GM23338 (cell line): ENCODE measurements at regions not wholly inside any gene's neighbourhood (a gene's known extent, or its start where the extent isn't known, plus 50 kb on each side); places are given as distances from the start of the nearest gene placed in this dataset.

ENCODE experiments used
- POLR2AphosphoS5 ChIP-seq: IDR thresholded peaks from 2 replicates; pipeline ENCODE4 v1.6.1; 2016; ENCODE audit warnings: antibody characterized with exemption, low read depth
- STAT1 ChIP-seq: IDR thresholded peaks from one replicate; pipeline ENCODE4 v1.6.1; 2016; ENCODE audit warnings: antibody characterized with exemption; ENCODE audit not compliant: unreplicated experiment
- ZNF114 ChIP-seq: fragments of 250-450 bp; sonication (Bioruptor Pico); IDR thresholded peaks from 2 replicates; pipeline ENCODE4 v1.5.0; 2020; ENCODE audit warnings: mild to moderate bottlenecking, moderate library complexity
- TF ChIP-seq, protein P1 (sequence below), 2 experiments: fragments of 200-600 bp in 1 of 2; sonication (generic) in 1 of 2; conservative IDR thresholded peaks; 2 replicates each; pipeline versions ENCODE4 v1.5.1 to v1.6.1; 2016 to 2017; ENCODE audit warnings: antibody characterized with exemption in 2 of 2, low read depth in 2 of 2, mild to moderate bottlenecking in 2 of 2, moderate library complexity in 1 of 2
- TF ChIP-seq, protein P2 (sequence below): IDR thresholded peaks from 2 replicates; pipeline ENCODE4 v1.6.1; 2016; ENCODE audit warnings: antibody characterized with exemption
- TF ChIP-seq, protein P3 (sequence below): IDR thresholded peaks from one replicate; pipeline ENCODE4 v1.6.1; 2018; ENCODE audit warnings: antibody characterized with exemption; ENCODE audit not compliant: unreplicated experiment

DNA sequence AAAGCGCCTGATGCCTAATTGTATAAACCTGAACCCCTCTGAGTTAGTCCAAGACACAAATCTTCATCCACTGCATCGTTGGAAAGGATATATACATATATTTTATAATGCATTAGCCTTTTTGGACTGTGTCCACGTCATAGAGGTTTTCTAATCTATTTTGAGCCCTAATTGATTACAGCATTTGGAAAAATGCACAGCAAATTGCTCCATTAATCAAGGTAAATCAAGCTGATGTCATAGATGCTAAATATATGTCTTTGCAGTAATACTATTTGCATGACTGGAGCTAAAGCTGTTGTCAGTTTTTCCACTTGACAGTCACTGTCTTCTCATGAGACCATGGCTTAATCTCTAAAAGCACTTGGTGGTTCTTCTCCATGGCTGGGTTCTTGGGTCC is 483.5 kb upstream of the TNC start:
- no peak for TF ChIP-seq POLR2AphosphoS5
- TF ChIP-seq, protein P1, sequence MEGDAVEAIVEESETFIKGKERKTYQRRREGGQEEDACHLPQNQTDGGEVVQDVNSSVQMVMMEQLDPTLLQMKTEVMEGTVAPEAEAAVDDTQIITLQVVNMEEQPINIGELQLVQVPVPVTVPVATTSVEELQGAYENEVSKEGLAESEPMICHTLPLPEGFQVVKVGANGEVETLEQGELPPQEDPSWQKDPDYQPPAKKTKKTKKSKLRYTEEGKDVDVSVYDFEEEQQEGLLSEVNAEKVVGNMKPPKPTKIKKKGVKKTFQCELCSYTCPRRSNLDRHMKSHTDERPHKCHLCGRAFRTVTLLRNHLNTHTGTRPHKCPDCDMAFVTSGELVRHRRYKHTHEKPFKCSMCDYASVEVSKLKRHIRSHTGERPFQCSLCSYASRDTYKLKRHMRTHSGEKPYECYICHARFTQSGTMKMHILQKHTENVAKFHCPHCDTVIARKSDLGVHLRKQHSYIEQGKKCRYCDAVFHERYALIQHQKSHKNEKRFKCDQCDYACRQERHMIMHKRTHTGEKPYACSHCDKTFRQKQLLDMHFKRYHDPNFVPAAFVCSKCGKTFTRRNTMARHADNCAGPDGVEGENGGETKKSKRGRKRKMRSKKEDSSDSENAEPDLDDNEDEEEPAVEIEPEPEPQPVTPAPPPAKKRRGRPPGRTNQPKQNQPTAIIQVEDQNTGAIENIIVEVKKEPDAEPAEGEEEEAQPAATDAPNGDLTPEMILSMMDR (conservative IDR thresholded peaks at IDR 0.05; ENCODE audit: low read depth in 2 of 2), result no peak
- TF ChIP-seq, protein P2, sequence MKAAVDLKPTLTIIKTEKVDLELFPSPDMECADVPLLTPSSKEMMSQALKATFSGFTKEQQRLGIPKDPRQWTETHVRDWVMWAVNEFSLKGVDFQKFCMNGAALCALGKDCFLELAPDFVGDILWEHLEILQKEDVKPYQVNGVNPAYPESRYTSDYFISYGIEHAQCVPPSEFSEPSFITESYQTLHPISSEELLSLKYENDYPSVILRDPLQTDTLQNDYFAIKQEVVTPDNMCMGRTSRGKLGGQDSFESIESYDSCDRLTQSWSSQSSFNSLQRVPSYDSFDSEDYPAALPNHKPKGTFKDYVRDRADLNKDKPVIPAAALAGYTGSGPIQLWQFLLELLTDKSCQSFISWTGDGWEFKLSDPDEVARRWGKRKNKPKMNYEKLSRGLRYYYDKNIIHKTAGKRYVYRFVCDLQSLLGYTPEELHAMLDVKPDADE, result no peak
- TF ChIP-seq, protein P3, sequence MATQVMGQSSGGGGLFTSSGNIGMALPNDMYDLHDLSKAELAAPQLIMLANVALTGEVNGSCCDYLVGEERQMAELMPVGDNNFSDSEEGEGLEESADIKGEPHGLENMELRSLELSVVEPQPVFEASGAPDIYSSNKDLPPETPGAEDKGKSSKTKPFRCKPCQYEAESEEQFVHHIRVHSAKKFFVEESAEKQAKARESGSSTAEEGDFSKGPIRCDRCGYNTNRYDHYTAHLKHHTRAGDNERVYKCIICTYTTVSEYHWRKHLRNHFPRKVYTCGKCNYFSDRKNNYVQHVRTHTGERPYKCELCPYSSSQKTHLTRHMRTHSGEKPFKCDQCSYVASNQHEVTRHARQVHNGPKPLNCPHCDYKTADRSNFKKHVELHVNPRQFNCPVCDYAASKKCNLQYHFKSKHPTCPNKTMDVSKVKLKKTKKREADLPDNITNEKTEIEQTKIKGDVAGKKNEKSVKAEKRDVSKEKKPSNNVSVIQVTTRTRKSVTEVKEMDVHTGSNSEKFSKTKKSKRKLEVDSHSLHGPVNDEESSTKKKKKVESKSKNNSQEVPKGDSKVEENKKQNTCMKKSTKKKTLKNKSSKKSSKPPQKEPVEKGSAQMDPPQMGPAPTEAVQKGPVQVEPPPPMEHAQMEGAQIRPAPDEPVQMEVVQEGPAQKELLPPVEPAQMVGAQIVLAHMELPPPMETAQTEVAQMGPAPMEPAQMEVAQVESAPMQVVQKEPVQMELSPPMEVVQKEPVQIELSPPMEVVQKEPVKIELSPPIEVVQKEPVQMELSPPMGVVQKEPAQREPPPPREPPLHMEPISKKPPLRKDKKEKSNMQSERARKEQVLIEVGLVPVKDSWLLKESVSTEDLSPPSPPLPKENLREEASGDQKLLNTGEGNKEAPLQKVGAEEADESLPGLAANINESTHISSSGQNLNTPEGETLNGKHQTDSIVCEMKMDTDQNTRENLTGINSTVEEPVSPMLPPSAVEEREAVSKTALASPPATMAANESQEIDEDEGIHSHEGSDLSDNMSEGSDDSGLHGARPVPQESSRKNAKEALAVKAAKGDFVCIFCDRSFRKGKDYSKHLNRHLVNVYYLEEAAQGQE, result no peak
- no peak for TF ChIP-seq STAT1
- no peak for TF ChIP-seq ZNF114 (CRISPR knock-in tag)
